Pulmonary artery endothelial cell (primary cell): ENCODE measurements at regions not wholly inside any gene's neighbourhood (a gene's known extent, or its start where the extent isn't known, plus 50 kb on each side); places are given as distances from the start of the nearest gene placed in this dataset.

Source experiments
- DNase-seq: peaks from one replicate; pipeline ENCODE4 v3.0.0-alpha.2; 2011; ENCODE audit warnings: low read depth, low spot score

DNA sequence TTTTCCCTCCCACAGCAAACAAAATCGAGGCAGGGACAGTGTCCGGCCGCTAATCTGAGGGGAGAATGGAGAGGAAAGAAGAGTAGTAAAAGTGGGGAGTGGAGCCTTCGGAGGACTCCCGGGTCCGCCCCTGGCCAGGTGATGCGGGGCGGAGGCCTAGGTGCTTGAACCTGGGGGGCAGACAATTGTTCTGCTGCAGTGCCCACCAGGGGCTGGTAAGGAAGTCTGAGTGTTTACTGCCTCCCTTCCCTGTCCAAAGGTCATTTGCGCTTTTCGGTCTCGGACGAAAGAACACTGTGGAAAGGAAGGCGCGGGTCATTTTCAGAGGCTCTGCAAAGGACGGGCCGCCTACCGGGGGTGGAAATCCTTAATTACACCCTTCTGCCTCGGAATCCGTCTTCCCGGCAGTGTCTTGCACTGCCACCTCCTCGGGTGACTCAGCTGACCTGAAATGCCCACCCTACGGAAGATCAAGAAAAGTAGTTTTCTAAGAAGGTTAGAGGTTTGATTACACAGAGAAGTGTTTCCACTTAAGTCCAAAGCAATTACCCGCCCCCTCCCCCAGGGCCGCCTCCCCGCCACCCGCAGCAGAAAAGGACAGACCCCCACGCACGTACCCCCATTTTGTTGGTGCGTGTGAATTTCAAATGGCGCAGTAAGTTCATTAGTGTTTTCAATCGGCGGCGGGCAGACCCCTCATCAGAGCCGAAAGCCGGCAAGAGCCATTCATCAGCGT lies 99.9 kb upstream of the TENM3 start:
- no peak for DNase-seq

DNA sequence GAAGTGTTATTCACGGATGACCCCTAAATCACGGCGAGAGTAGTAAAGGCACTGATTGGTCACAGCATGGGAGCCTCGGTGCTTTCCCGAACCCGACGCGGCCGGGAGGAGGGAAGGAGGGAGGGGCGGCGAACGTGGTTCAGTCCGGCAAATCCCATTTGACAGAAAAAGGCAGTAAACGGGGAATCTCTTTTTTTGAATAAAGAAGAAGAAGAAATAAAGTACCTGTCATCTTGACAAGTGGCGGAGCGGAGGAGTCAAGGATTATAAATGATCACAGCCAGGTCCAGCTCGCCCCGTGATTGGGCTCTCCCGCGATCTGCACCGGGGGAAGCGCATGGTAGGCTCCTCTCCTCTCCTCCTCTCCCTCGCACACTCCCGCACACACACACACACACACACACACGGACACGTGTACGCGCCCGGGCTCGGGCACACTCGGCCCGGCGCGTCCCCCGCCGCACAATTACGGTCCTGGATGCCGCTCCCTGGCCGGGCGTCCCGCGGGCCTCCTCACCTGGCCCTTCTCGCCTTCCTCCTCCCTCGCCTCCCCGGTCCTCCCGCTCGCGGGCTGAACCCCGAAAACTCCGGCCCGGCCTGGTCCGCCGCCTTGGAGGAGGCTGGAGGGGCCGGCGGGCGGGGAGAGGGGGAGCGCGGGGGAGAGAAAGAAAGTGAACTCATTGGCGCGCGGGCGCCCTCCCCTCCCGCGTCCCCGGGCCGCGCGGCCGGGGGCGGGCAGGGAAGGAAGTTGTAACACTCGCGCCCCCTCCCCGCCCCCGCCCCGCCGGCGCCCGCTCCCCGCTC lies 99.2 kb upstream of the TENM3 start:
- DNase-seq = no peak

DNA sequence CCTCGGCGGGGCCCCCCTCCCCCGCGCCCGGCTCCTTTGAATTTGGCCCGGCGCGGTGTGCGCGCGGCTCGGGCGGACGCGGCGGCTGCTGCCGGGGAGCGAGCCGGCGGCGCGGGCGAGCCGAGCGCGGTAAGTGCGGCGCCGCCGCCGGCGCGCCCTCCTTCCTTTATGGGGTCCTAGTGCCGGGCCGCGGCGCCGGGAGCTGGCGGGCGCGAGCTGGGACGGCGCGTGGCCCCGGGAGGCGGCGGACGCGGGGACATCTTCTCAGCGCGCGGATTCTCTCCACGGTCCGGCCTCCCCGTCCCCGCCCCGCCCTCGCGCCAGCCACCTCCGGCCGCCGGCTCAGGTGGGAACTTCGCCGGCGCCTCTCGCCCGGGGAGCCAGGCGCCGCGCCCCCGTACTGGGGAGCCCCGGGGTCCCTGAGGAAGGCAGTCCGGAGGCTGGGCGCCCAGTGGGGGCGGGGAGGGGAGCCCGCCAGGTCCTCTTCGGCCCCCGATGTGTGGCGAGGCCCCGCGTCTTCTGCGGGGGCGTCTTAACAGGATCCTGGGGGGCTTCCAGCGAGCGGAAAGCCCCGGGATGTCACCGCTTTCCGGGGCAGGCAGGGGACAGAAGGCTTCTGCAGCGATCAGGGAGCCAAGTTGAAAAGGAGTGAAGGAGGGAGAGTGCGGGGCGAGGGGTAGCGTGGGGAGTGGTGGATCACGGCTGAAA lies 98.4 kb upstream of the TENM3 start:
- DNase-seq = no peak

DNA sequence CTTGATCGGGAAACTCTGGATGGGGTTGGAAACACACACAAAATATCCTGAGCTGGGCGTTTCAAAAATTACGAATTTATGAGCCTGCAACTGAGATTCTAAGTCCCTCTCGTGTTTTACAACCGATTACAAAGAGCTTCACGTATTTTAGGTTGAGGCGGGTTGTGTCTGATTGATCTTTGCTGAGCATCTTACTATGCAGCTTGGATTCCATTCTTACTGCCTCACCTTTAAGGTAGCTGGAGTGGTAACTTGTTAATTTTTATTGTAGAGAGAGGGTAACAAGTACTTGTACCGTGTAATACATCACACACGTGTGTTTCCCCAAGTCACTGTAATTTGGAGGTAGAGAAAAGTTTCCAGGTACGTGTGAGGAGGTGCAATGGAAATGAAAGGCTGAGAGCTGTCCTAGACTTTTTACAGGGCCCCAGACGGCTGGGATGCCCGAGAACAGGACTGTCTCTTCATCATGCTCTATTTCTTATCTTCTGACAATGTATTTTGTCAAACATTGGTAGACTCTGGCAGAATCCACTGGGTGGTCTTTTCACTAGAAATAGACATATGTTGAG lies 97.8 kb upstream of the TENM3 start:
- no peak for DNase-seq

DNA sequence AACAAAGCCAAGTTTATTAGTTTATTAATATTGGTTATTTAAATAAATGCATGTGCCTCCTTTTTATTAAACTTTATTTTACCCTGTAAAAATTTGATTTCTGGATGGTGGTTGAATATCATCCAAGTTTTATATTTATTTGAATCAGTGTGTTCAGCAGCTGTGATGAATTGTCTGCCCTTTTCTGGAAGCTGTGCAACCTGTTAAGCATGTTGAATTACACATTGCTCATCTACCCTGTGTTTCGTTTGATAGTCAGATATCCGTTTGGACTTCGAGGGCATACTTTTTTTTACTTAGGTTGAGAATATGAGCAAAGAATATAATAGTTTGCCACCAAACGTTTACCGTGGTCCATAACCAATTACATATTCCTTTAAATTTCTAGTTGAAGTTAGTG lies 95.8 kb upstream of the TENM3 start:
- DNase-seq = no peak

DNA sequence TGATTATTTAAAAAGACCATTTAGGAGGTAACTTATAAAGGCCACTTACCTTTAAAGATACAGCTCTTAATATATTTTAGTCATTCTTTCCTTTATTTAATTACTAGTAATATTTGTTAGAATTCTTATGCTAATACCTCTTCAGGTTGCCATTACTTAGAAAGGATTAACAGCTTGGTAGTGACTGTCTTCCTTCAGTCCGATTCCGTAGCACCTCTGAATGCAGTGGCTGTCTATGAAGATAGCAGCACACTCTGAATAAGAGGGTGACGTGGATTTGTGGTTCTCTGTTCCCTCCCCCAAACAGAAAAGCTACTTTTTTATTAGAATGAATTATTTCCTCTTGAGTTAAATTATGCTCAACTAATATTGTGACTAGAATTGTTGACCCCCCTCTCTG lies 92.6 kb upstream of the TENM3 start:
- DNase-seq = no peak

DNA sequence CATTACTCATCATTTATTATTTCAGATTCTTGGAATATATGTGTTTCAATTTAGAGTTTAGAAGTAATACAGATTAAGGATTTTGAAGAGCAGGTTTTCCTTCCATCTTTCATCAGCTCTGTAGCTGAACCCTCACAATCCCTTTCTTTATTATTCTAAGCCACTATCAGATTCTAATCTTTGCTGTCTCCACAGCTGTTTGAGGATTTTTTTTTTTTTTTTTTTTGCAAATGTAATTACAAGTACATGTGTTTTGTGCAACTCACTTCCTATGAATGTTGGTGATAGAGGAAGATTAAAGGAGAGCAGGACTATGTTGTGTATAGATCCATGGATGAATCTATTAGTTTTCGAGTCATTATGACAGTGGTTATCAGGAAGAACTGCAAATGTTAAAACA lies 87.4 kb upstream of the TENM3 start:
- no peak for DNase-seq

DNA sequence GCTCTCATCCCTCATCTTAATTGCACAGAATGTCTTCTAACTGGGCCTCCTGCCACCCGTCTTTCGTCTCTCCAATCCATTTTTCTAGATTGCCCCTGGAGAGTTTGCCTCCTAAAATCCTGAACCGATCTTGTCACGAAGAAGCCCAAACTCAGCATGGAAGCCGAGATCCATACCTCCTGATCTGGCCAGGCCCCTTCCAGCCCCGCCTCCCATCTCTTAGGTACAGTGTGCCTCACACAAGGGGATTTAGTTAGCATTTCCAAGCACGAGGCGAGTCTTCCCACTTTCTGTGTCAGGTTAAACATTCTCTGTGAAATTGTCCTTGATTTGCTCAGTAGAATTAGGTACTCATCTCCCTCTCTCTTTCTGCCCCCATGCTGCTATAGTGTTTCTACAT lies 80.0 kb upstream of the TENM3 start:
- no peak for DNase-seq

DNA sequence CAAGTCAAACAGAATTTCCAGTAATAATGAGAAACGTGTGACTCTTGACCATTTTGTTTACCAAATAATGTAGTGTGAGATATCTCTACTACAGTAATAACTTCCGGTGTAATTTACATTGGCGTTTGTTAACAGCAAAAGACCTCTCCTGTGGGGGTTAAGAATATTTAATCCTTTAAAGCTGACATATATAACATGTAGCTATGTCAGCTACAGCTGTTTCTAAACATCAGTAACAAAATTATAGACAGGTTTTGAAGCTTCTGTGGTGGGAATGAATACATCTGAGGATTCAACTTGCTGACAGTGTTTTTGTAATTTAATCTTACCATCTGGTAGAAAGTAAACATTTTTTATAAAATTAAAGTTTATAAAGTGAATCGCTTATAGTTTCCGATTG lies 73.6 kb upstream of the TENM3 start:
- DNase-seq = no peak

DNA sequence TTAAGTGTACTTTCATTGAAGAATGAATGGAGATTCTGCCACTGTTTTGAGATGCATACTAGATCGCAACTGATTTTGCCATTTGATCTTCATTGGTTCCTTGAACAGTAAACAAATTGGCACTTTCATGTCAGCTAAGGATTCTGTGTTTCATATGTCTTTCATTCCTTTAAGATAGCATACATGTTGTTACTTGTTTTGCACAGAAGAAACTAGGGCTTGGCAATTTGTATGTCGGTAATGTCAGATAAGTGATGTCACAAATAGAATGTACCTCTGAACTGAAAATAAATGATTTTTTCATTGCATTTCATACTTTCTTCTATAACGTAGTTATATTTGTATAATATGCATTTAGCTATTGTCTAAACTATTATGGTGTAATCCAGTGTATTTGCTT lies 73.2 kb upstream of the TENM3 start:
- DNase-seq = no peak

DNA sequence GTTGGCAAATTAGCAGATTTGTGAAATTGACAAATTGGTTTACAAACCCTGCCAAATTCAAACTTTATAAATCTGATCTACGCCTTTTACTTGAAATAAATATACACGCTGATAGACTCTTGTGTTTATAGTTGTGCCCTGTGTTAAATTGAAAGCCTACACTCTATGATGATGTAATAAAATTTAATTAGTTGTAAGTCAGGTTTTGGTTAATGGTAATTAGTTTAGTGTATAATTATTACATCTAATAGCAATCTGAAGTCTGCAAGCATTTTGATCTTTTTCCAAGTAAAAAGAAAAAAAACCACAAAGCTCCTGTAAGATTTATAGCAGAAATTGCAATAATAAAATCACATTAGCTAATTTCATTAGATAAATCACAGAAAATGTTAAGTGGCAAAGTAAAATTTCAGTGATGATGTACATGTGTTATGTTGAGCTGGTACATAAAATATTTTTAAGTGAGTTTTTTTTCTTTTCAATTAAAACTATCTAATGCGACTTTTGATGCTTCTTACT lies 72.7 kb upstream of the TENM3 start:
- no peak for DNase-seq

DNA sequence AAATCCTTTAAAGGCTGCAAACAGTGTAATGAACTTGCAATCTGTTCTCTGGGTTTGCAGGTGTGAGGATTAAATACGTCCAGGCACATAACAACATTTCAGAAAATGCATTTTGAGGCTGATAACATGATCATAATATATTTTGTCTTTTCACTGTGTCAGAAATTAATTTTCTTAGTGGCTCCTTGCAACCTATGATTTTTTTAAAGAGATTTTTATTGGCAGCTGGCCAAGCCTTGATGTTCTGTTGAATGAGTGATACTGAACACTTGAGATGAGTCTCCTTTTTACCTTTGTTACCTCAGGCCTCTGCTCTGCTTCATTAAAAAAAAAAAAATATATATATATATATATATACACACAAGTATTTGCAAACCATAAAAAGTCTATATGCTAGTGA lies 68.2 kb upstream of the TENM3 start:
- no peak for DNase-seq

DNA sequence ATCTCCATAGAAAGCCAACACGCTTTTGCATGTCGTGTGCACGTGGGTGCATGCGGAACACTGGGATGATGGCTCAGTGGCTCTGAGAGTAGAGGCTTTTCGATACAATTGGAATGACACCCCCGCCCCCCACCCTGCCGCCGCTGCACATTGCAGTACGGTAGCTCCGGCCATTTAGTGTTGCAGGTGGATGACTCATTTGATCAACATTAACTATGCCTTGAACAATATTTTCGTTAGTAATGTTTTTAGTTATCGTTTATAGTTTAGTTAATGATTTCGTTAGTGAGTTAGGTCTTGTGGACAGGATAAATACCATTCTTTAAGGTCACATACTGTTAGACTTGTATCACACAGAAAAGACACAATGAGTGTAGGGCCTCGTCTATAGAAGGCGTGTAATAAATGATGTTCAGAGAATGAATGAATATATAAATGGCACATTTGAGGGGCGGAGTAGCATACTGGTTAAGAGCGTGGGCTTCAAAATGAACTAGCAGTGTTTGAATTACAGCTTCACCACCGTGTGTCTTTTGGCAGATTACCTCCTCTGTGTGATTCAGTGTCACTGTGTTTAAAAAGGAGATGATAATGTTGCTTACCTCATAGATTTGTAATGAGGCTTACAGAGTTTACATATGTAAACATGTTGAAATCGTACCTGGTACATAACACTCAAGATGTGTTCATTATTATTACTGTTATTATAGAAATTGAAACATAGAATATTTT lies 67.2 kb upstream of the TENM3 start:
- no peak for DNase-seq

DNA sequence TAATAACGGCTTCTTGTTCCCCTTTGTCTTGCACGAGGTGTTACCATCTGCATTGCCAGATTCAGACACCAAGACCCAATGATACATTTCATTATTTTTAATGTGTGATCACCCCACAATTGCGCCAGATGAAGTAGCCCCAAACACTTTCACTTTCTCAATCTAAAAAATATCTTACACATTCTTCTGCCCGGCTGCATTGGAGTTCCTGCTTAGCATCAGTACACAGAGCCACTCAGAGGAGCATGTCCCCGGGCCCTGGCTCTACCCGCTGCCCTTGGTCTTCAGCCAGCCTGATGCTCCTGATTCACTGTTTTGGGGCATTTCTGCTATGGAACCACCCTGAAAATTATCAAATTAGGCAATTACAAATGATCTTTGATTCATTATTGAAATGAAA lies 66.0 kb upstream of the TENM3 start:
- no peak for DNase-seq

DNA sequence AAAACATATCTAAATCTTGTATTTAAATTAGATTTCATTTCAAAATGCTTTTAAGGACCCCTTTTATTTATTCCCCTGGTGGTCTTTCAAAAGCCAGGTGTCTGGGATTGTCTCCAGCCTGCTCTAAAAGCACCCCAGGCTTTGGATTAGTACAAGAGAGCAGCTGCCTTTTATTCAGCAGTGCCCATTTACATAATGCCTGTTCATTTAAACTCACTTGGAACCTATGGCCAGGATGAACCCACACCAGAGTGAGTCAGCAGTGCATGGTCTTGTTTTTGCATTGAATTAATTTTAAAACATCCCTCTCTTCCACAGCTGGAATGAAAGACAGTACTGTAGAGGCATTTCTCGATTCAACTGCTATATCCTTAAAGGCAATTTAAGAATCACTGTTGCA lies 64.1 kb upstream of the TENM3 start:
- DNase-seq = no peak

DNA sequence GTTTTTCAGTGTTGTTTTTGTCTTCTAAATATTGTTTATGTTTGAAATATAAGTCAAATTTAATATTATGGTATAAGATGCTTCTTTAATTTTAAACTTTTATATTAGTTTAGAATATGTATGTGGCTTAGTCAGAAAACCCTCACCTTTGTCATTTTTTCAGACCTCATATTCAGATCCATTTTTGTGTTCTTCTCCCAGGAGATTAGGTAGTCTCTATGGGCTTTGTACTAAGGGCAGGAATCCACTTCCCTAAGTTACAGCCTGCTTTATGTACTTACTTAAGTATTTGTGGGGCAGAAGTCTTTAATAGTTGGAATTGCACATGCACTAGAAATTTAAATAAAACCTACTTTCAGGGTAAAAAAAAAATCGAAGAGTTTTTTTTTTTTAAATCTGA lies 63.5 kb upstream of the TENM3 start:
- DNase-seq = no peak

DNA sequence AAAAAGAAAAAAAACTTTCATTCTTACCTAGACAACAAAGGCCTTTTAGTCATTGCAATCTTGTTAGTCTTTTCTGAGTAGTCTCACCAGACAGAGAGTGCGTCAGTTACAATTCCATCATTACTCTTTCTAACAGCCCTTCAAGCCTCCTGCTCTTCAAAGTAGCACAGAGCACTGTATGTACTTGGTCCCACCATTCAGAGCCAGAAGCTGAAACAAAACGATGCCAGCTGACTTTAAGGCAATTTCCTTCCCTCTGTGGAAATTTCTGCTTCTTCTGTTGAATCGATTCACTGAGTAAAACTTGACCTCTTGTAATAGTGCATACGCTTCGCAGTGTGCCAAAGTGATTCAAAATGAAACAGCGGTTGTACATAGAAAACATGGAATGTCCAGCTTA lies 57.7 kb upstream of the TENM3 start:
- DNase-seq = no peak

DNA sequence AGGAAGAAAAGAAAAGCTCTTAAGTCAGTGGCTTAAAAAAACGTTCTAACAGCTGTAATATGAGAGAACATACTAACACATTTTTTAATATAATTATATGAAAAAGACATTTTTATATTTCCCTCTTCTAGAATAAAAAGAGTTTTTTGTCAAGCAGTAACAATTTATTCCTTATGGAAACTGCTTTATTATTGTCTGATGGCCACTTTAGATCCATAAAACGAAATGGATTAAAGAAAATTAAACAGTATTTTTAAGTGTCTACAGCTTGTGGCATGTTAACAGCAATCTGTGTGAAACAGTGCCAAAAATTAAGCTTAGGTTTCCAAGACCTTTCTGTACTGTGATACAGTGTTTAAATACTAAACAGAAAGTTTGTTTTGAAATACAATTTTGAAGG lies 55.5 kb upstream of the TENM3 start:
- DNase-seq = no peak

DNA sequence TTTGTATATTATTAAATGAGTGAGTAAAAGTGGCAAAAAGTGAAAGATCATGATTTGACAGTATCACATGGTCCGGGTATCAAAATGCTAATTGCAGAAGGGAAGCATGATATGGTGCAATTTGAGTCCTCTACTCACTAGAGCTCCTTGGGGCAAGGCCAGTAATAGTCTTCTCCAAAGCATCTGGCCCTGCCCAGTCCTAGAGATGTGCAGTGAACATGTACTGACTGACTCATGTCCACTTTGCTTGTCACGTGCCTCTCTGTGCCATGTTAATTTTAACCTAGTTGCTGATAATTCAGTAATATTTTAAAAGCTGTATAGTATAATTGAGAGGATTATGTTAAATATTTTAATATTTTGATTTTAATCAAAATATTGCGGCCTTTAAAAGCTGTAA lies 54.6 kb upstream of the TENM3 start:
- no peak for DNase-seq

DNA sequence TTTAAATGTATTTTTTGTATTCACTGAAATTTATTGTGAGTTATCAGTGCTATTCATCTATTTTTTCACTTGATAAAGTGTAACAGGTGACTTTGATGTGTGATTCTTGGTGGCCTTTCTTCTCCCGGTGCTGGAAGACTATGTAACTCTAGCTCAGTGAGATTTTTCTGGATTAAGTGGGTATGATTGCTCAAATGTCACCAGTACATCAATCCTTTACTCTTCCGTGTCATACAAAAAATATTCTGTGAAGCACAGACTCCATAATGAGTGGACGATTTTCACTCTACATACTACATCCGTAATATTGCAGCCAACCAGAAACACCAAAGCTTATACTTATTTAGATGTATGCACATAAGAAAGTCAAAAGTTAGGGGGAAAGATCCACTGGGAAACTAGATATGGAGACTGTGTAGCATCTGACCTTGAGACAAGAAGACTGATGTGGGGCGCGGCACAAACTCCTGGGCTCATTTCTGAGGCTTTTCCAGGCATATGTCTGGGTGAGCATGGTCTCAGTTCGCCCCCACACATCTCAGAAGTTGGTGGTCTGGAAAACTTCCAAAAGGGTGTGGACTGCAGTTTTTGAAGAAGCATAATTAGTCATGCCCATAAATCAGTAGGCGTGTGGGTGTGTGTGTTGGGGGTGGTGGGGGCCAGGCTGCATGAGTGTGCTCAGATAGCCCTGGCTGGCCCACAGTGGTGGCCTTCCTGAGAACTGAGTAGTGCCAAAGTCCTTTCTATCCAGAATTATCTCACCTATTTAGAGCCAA lies 53.9 kb upstream of the TENM3 start:
- DNase-seq = no peak

DNA sequence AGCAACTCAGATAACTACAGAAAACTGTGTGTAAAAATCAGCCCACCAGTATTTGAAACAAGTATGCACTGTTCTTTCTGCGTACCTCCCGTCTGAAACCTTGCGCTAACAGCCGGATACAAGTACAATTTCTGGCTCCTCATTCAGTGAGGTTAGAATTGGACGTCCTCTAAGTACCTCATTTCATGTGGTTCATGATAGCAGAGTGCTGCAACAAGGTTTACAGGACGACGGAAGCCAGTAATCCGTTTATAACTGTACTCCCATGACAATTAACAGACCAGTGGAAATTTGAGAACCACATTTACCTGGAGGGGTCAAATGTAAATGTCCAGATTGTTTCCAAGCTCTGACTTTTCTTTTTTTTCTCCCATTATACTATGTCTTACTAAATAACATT lies 52.9 kb upstream of the TENM3 start:
- no peak for DNase-seq
